SU-DHL-6 (cell line): ENCODE measurements at regions not wholly inside any gene's neighbourhood (a gene's known extent, or its start where the extent isn't known, plus 50 kb on each side); places are given as distances from the start of the nearest gene placed in this dataset.

Experiments
- H2AFZ ChIP-seq: fragments of 200-600 bp; sonication (generic); 2 replicates; pipeline ENCODE4 v1.6.1; 2014; ENCODE audit warnings: low read depth, mild to moderate bottlenecking, moderate library complexity, mixed read lengths, antibody characterized with exemption, low read length; ENCODE audit not compliant: severe bottlenecking
- H3F3A ChIP-seq: fragments of 200-600 bp; shearing (Covaris generic); 2 replicates; pipeline ENCODE4 v1.6.0; 2016; ENCODE audit warnings: antibody characterized with exemption, mild to moderate bottlenecking; ENCODE audit not compliant: insufficient read depth
- H3K27ac ChIP-seq: fragments of 200-600 bp; sonication (generic); 2 replicates; pipeline ENCODE4 v1.5.1; 2016; ENCODE audit warnings: low read depth, mild to moderate bottlenecking, low read length, moderate library complexity, mixed read lengths
- H3K27me3 ChIP-seq: fragments of 200-600 bp; sonication (generic), shearing (Covaris generic); 2 replicates; pipeline ENCODE4 v1.6.0; 2014; ENCODE audit warnings: mild to moderate bottlenecking, low read length
- H3K36me3 ChIP-seq: fragments of 200-600 bp; sonication (generic); 2 replicates; pipeline ENCODE4 v1.6.1; 2014; ENCODE audit warnings: mild to moderate bottlenecking, low read length, mixed read lengths
- H3K4me2 ChIP-seq: fragments of 300-600, 200-600 bp; shearing (Covaris generic), sonication (generic); 2 replicates; pipeline ENCODE4 v1.6.0; 2014; ENCODE audit warnings: low read length, low read depth, mild to moderate bottlenecking; ENCODE audit not compliant: poor library complexity, severe bottlenecking
- H3K4me3 ChIP-seq: fragments of 200-600 bp; sonication (generic); 2 replicates; pipeline ENCODE4 v1.5.1; 2014; ENCODE audit warnings: antibody characterized with exemption, low read length, mild to moderate bottlenecking, mixed read lengths; ENCODE audit not compliant: insufficient read depth, poor library complexity, severe bottlenecking
- H3K79me2 ChIP-seq: fragments of 200-600 bp; sonication (generic); 2 replicates; pipeline ENCODE4 v1.6.1; 2014; ENCODE audit warnings: mild to moderate bottlenecking, low read length, moderate library complexity; ENCODE audit not compliant: insufficient read depth
- H3K9ac ChIP-seq: fragments of 200-600 bp; sonication (generic); 2 replicates; pipeline ENCODE4 v1.7.0; 2014; ENCODE audit warnings: mild to moderate bottlenecking, low read length
- H3K9me2 ChIP-seq: fragments of 200-600 bp; sonication (generic); replicated peaks from 2 replicates; pipeline ENCODE4 v1.6.1; 2014; ENCODE audit warnings: low read length; ENCODE audit not compliant: insufficient read depth
- H3K9me3 ChIP-seq: fragments of 200-600 bp; sonication (generic); 2 replicates; pipeline ENCODE4 v1.6.1; 2014; ENCODE audit warnings: low read length, mixed read lengths; ENCODE audit not compliant: insufficient read depth
- H4K20me1 ChIP-seq: fragments of 200-600 bp; sonication (generic); 2 replicates; pipeline ENCODE4 v1.6.1; 2014; ENCODE audit warnings: low read depth, mild to moderate bottlenecking, antibody characterized with exemption, low read length, moderate library complexity, mixed read lengths
- EZH2phosphoT487 ChIP-seq: fragments of 200-600 bp; sonication (generic), shearing (Covaris generic); conservative IDR thresholded peaks from 2 replicates; pipeline ENCODE4 v1.6.1; 2018; ENCODE audit warnings: mild to moderate bottlenecking, antibody characterized with exemption, low read length, moderate library complexity, mixed read lengths
- TF ChIP-seq, protein P1 (sequence below): fragments of 200-600 bp; sonication (generic); IDR thresholded peaks from one replicate; pipeline ENCODE4 v1.5.1; 2017; ENCODE audit warnings: antibody characterized with exemption, mild to moderate bottlenecking, low read length, moderate library complexity; ENCODE audit not compliant: insufficient read depth, poor library complexity, severe bottlenecking

DNA sequence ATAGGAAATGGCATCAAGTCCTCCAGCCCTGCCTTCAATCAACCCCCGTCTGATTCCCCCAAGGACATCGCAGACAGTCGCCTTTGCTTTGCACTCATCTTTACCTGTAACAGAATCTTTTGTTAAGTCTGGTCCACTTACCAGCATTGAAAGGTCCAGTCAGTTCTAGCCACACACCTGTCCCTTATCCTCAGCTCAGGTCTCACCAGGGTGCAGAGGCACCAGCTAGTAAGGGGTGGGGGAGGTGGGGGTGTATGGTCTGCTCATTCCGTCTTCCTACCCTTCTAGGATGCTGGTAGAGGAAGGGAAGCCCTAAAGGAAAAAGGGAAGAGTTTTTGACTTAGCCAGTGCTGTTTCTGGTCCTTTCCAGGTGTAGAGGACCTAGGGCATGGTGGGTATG, 427.7 kb downstream of the MATN1 start:
- H3K79me2 ChIP-seq: no peaks in the 10 kb centered on the region
- H4K20me1 ChIP-seq: no peaks in the 10 kb centered on the region
- no peak overlapping the region for H3K27ac ChIP-seq
- no peak overlapping the region for H3K4me2 ChIP-seq
- H3K9ac ChIP-seq: no peak overlapping the region
- no peak overlapping the region for H2AFZ ChIP-seq
- no peaks in the 10 kb centered on the region for H3K27me3 ChIP-seq
- TF ChIP-seq, protein P1, sequence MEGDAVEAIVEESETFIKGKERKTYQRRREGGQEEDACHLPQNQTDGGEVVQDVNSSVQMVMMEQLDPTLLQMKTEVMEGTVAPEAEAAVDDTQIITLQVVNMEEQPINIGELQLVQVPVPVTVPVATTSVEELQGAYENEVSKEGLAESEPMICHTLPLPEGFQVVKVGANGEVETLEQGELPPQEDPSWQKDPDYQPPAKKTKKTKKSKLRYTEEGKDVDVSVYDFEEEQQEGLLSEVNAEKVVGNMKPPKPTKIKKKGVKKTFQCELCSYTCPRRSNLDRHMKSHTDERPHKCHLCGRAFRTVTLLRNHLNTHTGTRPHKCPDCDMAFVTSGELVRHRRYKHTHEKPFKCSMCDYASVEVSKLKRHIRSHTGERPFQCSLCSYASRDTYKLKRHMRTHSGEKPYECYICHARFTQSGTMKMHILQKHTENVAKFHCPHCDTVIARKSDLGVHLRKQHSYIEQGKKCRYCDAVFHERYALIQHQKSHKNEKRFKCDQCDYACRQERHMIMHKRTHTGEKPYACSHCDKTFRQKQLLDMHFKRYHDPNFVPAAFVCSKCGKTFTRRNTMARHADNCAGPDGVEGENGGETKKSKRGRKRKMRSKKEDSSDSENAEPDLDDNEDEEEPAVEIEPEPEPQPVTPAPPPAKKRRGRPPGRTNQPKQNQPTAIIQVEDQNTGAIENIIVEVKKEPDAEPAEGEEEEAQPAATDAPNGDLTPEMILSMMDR: no peak
- no peak for TF ChIP-seq EZH2phosphoT487
- H3K36me3 ChIP-seq: no peaks in the 10 kb centered on the region
- H3K9me3 ChIP-seq: no peaks in the 10 kb centered on the region
- no peaks in the 10 kb centered on the region for H3K9me2 ChIP-seq
- H3K4me3 ChIP-seq: no peak overlapping the region
- no peaks in the 10 kb centered on the region for H3F3A ChIP-seq

DNA sequence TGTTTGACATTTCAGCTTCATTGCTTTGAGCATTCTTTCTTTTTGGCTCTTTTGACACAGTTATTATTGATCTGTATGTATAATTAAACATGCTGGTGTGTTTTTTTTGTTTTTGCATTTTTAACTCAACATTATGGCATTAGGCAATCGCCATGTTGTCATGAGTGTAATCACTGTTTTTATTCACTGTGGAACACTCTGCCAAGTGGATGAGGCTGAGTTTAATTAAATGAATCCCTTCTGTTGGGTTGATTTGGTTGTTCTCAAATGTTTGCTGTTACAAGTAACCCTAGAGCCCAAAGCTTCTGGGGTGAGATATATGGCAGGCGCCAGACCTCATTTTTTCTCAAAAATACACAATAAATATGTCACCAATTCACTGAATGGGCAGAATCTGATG, 428.1 kb downstream of the MATN1 start:
- no peaks in the 10 kb centered on the region for H3F3A ChIP-seq
- H3K27ac ChIP-seq: no peak overlapping the region
- H3K9me3 ChIP-seq: no peaks in the 10 kb centered on the region
- no peak overlapping the region for H2AFZ ChIP-seq
- H3K4me2 ChIP-seq: no peak overlapping the region
- no peaks in the 10 kb centered on the region for H3K79me2 ChIP-seq
- H3K36me3 ChIP-seq: no peaks in the 10 kb centered on the region
- no peak overlapping the region for H3K9ac ChIP-seq
- no peaks in the 10 kb centered on the region for H4K20me1 ChIP-seq
- no peak overlapping the region for H3K4me3 ChIP-seq
- H3K9me2 ChIP-seq: no peaks in the 10 kb centered on the region
- no peaks in the 10 kb centered on the region for H3K27me3 ChIP-seq
- no peak for TF ChIP-seq EZH2phosphoT487
- TF ChIP-seq, protein P1: no peak

DNA sequence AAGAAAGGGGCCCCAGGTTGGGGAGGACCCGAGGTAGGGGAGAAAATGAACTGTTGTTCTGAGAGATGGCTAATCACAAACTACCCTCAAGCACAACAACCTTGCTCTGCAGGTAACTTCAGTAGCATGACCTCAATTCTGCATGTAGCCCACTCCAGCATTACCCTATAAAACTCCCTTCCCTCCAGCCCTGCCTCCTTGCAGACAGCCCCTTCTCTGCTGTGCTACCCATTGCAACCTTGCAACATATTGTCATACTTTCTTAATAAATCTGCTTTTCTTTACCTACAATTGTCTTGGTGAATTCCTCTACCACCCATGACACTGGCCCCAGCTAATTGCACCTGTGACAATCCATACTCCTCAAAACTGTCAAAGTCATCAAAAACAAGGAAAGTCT, 428.9 kb downstream of the MATN1 start:
- Histone ChIP-seq H3K27ac (no peak overlapping the region), H3K4me2 (no peak overlapping the region), H3K9me2 (no peaks in the 10 kb centered on the region), H3K9ac (no peak overlapping the region), H3F3A (no peaks in the 10 kb centered on the region), H3K9me3 (no peaks in the 10 kb centered on the region), H3K27me3 (no peaks in the 10 kb centered on the region), H3K79me2 (no peaks in the 10 kb centered on the region), H3K36me3 (no peaks in the 10 kb centered on the region), H3K4me3 (no peak overlapping the region), H4K20me1 (no peaks in the 10 kb centered on the region), H2AFZ (no peak overlapping the region)
- TF ChIP-seq EZH2phosphoT487: no peak
- TF ChIP-seq, protein P1: no peak

DNA sequence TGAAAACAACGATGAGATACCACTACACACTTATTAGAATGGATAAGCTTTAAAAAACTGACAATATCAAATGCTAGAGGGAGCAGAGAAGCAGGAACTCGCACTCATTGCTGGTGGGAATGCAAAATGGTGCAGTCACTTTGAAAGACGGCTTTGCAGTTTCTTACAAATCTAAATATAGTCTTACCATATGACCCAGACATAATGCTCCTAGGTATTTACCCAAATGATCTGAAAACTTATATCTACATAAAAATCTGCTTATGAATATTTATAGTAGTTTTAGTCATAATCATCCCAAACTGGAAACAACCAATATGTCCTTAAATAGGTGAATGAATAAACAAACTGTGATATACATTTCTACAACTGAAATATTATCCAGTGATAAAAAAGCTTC, 430.9 kb downstream of the MATN1 start:
- Histone ChIP-seq H3K9me2 (no peaks in the 10 kb centered on the region), H3K4me2 (no peak overlapping the region), H3K79me2 (no peaks in the 10 kb centered on the region), H3K9me3 (no peaks in the 10 kb centered on the region), H3K27ac (no peak overlapping the region), H3K36me3 (no peaks in the 10 kb centered on the region), H3K4me3 (no peak overlapping the region), H3F3A (no peaks in the 10 kb centered on the region), H3K27me3 (no peaks in the 10 kb centered on the region), H4K20me1 (no peaks in the 10 kb centered on the region), H3K9ac (no peak overlapping the region), H2AFZ (no peak overlapping the region)
- TF ChIP-seq, protein P1: no peak
- no peak for TF ChIP-seq EZH2phosphoT487
